IPS-NIHi7 (cell line): ENCODE measurements at regions not wholly inside any gene's neighbourhood (a gene's known extent, or its start where the extent isn't known, plus 50 kb on each side); places are given as distances from the start of the nearest gene placed in this dataset.
"Not testable (repeated sequence)": the region's sequence is repeated elsewhere in the genome, so short reads cannot be mapped to it uniquely, and the experiment has no call there.

Source experiments
- DNase-seq: peaks from one replicate; pipeline ENCODE4 v3.0.0; 2012; ENCODE audit warnings: mixed read lengths; ENCODE audit errors: extremely low spot score

DNA sequence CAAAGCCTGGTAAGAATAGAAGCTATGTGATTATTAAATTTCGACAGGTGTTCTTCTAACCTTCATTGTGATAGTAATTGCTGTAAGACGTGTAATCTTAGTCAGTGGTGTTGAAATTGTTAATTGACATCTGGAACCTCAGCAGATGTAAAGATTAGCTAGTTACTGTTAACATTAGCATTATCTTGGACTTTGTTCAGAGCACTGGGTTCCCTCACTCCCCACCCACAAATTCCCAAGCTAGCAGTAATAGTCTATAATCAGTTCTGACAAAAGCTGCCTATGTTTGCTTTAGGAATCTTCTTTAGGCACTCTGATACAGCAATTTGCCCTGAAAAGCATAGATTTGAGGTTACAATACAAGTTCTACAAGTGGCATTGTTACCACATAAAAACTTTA lies 233.7 kb downstream of the EN1 start:
- no peak for DNase-seq

DNA sequence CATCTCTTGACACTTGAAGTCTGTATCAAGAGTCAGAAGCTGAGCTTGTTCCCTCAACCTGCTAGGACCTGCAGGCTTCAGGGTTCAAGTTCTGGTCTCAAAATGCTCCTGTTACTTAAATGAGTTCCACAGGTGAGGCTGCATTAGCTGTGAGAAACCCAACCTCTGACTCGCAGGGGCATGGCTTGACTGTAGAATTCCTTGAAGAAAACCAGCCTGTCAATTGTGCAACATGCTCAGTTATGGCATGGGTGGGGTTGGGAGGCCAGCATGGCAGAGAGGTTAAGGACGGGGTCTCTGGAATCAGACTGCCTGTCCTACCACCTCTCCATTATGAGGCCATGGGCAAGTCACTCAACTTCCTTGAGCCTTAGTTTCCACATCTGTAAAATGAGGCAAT lies 235.8 kb downstream of the EN1 start:
- DNase-seq: no peak

DNA sequence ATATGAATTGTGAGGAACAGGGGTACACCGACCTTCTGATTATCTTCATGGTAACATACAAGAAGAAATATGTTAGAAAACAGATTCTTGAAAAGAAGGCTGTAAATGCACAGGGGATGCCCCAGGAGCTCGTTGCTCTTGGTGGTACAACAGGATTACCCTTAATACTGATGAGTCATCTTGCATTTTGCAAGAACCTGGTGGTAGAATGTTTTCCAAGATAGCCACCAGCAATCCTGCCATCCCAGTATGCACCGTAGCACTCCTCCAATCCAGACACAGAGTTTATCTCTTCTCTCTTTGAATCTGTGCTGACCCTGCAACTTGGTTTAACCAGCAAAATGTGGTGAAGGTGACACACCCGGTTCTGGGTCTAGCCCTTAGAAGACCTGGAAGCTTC lies 238.3 kb downstream of the EN1 start:
- DNase-seq: no peak

DNA sequence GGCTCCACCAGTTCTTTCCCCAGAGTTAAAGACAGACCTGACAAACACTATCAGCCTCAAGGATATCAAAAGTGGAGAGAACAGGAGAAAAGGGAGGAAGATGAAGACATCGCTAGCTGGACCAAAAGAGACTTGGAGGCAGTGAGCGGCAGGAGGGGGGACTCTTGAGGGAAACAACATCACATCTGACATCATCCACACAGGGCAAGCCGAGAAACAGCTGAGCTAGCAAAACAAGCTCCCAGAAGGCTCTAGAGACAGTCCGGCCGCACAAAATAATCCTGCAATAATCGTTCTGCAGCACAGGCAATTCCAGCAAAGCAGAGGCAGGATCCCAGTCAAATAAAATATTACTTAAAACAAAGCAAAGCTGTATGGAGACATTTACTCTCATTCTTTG lies 239.8 kb downstream of the EN1 start:
- no peak for DNase-seq

DNA sequence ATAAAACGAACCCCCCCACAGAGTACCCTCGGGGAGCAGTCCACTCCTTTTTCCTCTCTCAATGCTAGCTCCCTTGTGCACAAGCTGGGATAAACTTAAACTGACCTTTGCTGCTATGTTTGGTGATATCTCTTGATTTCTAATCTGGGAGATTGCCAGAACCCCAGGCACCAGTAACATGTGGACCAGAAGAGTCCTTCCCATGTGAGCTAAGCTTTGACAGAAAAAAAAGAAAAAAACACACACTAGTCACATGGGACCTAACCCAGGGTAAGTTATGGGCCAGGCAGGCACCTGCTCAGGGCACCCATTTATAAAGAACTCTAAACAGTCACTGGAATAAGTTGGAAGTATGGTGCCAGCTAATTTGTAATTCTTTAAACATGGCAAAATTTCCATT lies 242.6 kb downstream of the EN1 start:
- no peak for DNase-seq

DNA sequence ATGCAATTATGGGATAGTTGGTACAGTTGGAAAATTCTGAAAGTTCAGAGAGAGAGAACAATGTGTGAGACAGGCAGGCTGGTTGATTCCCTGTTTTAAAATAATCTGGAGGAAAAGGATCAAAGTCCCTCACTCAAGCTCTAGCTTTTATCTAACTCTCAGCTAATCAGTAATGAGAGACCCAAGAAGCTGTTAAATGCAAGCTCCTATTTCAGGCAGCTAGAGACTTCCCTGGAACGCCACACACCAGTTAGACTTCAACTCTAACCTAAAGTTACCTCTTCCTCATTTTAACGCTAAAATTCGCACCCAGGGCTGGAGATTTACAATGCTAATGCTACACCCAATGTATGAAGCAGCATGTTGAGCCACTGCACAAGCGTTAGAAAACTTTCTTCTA lies 243.1 kb downstream of the EN1 start:
- no peak for DNase-seq

DNA sequence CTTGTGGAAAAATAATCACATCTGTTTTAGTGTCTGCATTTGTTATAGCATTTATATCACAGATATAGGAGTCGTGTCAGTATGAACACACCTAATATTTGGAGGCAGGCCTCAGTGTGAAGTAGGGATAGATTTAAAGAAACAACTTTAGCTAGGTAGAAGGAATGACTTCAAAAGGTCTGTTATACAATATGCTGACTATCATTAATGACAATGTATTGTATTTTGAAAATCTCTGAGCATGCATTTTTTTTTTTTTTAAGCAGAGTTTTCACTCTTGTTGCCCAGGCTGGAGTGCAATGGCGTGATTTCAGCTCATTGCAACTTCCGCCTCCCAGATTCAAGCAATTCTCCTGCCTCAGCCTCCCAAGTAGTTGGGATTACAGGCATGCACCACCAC lies 248.3 kb downstream of the EN1 start:
- no peak for DNase-seq

DNA sequence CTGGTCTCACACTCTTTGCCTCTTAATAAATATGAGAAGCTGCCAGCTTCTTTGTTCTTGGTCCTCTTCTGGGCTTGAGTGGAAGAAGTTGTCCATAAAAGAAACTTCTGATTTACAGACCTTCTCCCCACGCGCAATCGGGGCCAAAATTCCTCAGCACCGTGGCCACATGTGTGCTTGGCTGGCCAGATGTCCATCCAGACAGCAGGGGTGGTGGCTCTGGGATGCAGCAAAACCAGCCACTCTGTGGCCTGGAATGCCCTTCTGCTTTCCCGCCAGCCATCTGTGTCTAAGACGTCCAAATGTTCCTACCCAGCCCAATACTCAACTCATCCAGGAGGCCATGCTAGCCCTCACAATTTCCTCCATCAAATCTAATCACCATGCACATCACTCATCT lies 250.8 kb downstream of the EN1 start:
- no peak for DNase-seq

DNA sequence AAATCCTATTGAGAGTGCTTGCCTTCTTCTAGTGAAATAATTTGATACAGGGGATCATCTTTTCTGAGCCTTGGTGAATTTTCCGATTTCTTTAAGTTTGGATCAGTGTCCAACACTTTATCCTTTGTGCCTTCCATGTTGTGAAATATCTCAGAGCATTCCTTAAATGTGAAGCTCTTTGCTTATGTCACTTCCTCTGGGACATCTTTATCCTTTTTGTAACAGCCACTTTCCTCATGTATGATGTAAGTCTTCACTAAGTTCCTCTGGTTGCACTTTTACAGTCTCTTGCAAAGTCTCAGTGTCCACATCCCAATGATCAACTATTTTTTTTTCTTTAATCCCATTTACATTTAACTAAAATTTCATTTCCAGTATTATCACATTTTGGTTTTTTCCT lies 254.2 kb downstream of the EN1 start:
- DNase-seq: no peak

DNA sequence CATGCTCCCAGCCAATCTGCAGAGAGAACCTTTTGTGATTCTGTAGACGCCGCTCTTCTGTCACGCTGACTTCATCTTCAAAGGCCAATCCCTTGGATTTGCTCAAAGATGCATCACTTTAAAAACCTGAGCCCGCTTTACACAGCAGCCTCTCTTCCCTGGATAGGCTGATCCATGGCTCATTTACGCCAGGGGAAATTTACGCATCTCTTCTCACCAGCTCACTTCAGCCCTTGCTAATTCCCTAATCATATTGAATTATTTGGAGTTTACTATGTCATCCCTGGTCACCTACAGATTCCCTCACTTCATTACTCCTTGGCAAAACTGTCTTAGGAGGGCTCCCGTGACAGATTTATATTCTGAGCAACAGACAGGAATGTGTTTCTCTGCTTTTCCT lies 256.2 kb downstream of the EN1 start:
- no peak for DNase-seq

DNA sequence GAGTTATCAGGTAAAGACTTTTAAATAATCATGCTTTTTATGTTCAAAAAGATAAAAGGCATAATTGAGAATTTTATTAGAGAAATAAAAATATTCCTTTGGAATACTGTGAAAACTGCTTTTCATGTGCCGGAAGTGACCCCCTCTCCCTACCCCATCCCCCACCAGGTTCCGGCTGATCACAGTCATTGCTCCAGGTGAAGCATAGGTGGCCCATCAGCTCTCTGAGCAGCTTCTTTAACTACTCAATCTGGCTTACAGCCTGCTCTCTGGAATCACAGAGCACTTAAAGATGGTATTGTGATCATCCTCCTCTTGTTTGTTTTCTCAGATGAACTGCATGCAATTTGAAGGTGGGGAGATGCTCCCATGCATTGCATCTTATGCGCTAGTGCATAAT lies 257.7 kb downstream of the EN1 start:
- DNase-seq: peak; percentile 53

DNA sequence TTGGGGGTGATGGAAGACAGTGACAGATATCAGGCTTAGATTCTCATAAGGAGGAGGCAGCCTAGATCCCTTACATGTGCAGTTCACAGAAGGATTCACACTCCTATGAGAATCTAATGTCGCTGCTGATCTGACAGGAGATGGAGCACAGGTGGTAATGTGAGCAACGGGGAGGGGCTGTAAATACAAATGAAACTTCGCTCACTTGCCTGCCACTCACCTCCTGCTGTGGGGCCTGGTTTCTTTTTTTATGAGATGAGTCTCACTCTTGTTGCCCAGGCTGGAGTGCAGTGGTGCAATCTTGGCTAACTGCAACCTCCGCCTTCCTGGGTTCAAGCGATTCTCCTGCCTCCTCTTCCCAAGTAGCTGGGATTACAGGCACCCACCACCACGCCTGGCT lies 258.6 kb downstream of the EN1 start:
- no peak for DNase-seq

DNA sequence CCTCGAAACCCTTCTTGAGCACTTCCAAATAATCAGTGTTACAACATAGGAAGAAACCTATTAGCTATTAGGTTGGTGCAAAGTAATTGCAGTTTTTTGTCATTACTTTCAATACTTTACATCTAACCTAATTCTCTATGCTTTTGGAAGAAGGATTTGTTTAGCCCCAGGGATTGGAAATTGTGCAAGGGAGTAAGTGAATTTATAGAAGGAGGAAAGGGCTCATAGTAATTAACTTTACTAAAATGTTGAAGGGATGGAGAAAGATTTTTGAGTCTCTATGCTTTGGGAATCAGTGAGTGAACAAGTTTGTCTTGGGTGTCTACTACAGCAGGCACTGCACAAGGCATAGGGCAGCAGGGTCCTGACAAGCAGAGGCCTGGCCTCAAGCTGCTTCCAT lies 261.1 kb downstream of the EN1 start:
- no peak for DNase-seq

DNA sequence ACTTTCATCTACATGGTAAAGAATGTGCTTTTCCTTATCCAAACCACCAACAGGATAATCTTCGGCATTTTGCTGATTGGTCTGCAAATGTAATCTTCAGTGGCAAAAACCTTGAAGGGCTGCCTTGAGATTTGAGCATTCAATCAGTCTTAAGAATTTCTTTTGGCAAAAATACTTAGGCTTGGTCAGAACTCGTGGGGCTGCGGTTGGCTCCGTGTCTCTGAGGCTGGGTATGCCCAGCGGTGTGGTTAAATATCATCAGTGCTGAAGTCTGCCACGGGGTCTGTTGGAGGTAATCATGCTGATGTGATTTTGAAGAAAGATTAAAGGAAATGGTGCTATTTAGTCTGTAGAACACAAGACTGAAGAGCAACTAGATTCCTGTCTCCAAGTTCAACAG lies 262.6 kb downstream of the EN1 start:
- DNase-seq: no peak

DNA sequence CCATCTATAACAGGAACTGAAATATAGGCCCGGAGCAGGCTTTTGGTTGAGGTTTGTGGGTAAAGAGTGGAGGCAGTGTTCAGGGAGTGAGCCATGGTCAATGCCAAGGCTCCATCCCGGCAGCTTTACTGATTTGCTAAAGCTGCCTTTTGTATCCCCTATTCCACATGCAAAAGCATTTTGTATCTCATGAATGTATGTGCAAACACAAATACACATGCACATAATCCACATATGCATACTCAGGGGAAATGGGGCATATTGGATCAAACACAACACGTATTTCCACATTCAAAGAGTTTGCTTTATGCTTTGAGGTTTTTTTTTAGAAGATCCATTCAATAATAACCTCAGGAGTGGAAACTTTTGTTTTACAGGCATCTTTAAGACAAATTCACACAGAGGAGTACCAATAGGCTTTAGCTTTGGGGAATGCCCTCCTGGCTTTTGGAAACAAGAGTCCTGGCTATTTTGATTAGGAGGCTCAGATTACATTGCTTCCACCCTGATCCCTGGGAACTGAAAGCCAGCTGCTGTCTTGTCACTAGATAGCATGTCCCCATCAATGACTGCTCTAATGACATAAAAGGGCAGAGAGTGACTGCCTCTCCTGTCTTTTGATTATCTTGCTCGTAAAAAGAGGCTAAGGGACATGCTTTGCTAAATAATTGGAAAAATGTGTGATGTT lies 263.2 kb downstream of the EN1 start:
- no peak for DNase-seq

DNA sequence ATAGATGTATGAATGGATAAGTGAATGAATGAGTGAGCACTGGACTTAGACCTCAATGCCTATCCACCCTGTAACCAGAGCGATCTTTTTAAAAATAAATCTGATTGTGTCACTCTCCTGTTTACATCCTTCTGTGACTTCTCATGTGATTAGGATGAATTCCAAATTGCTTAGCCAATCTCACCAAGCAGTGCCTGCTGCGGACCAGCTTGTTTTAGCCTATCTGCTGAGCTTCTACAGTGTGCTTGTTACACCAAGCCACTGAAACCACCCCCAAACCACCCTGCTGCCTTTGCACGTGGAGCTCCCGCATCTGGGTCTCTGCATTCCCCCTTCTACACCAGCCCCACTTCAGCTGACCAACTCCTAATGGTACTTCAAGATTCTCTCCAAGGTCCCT lies 265.4 kb downstream of the EN1 start:
- no peak for DNase-seq

DNA sequence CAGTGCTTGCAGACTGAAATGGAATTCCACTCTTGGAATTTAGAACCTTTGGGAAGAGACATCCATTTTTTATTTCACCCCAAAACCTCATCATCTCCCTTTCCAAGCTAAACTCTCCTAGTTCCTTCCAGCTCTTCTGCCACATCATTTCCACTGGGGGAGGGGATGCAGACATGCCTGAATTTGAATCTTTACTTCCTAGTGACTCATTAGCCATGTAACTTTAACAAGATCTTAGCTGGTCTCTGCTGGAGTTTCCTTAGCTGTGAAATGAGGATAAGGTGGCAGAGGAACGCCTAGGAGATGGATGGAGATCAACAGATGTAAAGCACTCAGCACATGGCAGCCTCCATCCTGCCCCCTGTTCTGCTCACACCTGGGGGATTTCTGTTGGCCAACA lies 266.8 kb downstream of the EN1 start:
- DNase-seq: no peak

DNA sequence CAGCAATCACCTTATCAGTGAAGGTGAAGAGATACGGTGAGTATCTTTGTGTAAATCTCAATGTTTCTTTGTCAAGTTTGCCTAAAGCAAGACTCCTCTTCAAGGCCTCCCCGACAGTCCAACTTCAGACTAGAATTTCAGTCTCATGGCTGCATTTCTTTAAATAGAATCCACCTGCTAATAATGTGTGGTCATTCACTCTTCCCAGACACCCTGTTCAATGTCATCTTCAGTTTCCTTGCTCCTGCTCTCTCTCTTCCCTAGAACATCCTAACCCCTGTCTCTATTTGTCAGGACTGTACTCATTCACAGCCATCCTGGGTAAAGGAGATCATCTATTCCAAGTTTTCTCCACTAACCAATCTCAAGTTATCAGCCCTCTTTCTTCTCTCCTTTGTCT lies 267.3 kb downstream of the EN1 start:
- DNase-seq: no peak

DNA sequence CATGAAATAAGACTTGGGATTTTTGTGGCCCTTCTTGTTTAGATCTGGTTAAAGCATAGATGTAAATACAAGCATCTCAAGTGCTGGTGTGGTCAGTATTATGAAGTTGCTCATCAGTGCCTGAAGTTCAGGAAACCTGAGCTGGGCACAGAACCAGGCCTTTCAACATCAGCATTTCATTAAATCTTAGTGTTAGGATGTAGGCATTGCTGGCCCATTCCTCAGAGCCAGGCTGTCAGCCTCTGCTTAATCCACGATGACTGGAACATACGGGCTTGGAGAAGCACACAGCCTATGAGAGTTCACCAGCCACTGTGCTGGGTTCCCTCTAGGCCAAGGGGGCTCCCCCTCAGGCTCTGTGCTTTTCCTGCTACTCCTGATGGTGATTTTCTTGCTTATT lies 270.2 kb downstream of the EN1 start:
- DNase-seq: no peak

DNA sequence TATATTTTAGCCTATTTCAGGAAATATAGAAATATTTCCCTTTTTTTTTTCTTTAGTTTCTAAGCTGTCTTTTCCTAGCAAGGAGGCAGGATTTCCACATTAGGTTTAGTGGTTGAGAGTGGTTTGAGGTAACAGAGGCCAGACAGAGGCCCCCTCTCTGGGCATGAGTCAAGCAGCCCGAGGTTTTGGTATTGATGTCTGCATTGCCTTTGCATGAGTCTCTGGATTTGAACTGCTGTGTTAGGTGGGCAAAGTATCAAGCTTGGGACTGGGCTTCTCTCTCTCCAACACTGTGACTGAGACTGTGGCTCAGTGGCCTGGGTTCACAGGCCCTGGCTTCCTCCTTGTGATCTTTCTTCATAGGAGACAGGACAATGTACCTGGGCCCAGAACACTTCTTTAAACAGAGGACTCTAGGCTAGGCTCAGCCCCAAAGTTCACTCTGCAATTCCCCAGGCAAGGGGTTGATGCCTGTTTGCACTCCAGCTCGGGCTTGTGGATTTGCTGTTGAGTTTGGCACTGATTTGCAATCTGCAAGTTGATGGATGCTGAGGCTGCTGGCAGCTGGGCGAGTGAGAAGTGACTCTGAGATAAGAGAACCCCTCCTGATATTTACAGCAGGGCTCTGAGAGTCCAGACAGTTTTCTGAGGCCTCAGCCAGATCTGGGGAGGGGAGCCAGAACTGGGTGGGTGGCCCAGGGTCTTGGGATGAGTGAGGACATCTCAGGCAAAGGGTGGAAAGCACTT lies 271.2 kb downstream of the EN1 start:
- DNase-seq: no peak

DNA sequence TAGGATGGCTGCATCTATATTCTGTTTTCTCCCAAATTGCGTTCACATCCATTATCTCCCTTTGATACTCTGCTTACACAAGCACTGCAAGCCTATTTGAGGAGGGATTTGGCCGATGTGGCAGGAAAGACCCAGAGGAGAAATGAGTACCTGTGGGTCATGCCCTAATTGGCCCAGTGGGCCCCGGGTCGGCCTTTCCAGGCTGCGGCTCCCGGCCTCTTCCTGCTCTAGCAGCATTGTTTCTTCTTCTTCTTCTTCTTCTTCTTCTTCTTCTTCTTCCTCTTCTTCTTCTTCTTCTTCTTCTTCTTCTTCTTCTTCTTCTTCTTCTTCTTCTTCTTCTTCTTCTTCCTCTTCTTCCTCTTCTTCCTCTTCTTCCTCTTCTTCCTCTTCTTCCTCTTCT lies 275.1 kb downstream of the EN1 start:
- DNase-seq: not testable (repeated sequence)

DNA sequence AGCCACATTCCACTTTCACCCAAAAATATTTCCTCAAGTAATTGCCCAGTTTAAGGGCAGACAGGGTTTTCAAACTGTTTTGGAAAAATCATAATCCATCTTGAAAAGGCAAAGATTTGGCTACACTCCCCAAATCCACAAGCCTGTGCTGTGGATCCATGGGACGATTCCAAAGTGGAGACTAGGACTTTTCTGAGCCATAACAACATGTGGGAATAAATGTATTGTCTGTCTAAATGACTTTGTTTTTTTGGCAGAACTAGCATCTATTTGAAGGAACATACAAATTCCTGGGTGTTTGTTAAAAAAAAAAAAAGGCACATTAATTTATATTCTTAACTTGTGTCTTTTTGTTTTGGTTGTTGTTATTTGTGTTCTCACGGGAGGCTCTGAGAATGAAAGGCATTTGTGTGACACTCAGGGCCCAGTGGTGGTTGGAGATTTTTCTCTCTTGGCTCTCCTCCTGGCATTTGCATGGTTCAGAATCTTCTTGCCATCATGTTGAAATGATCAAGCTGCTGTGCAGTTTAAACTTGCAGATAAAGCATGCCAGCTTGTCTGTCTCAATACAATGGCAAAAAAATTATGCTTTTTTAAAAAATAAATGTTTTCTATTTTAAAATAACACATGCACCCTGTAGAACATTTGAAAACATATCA lies 277.4 kb downstream of the EN1 start:
- DNase-seq: no peak

DNA sequence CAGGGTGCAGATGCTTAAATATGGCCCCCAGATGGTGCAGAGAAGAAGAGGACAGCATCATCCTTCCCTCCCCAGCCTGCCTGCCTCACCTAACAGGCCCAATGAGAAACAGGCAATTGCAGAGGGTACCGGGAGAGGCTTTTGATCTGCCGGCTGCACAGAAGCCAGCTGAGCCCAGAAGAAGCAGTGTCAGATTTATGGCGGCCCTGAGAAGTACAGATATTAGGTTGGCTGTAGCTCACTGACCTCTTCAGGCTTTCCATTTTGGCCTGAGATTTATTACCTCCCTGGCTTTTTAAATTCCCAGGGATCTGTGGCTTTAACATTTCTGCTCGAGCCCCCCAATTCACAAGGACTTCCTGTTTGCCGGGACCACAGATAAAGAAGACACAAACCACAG lies 278.7 kb downstream of the EN1 start:
- no peak for DNase-seq
